H1 (cell line): ENCODE measurements at regions not wholly inside any gene's neighbourhood (a gene's known extent, or its start where the extent isn't known, plus 50 kb on each side); places are given as distances from the start of the nearest gene placed in this dataset.

ENCODE experiments used
- CTCF ChIA-PET: fragments of 300-600 bp; sonication (Branson Sonifier 250); formaldehyde crosslinking; loops from one replicate; lab custom pipeline; 2021; ENCODE audit not compliant: partially characterized antibody; lab: Charles Lee
- POLR2A ChIA-PET: fragments of 300-600 bp; sonication (Branson Sonifier 250); formaldehyde crosslinking; loops from one replicate; lab custom pipeline; 2021; ENCODE audit warnings: inconsistent platforms; ENCODE audit not compliant: partially characterized antibody; lab: Charles Lee
- DNase-seq, 2 experiments: peaks; one replicate each; pipeline versions ENCODE4 v3.0.0 to v3.0.0-alpha.2; 2010 to 2022; ENCODE audit warnings: low spot score in 2 of 2, low read depth in 1 of 2, mixed read lengths in 1 of 2
- FAIRE-seq: peaks from 2 replicates; lab custom pipeline; 2011; peaks lifted over from hg19 to GRCh38; lab: Jason Lieb, UNC
- H2AFZ ChIP-seq: 2 replicates; pipeline ENCODE4 v1.8.1; 2012; ENCODE audit warnings: low read length, inconsistent platforms
- H2AK5ac ChIP-seq: 2 replicates; pipeline ENCODE4 v1.6.1; 2013; ENCODE audit warnings: low read depth, low read length
- H2BK120ac ChIP-seq: replicated peaks from 2 replicates; pipeline ENCODE3; 2013; ENCODE audit warnings: low read depth, low read length, inconsistent platforms
- H2BK12ac ChIP-seq: 2 replicates; pipeline ENCODE4 v1.6.1; 2013; ENCODE audit warnings: low read depth, low read length
- H2BK15ac ChIP-seq: 2 replicates; pipeline ENCODE4 v1.6.1; 2013; ENCODE audit warnings: low read length
- H2BK20ac ChIP-seq: 2 replicates; pipeline ENCODE4 v1.6.1; 2013; ENCODE audit warnings: low read length
- H2BK5ac ChIP-seq: 2 replicates; pipeline ENCODE4 v1.6.1; 2013; ENCODE audit warnings: low read depth, low read length
- H3K14ac ChIP-seq: 2 replicates; pipeline ENCODE4 v1.6.1; 2013; ENCODE audit warnings: inconsistent platforms; ENCODE audit not compliant: insufficient read length
- H3K18ac ChIP-seq: 2 replicates; pipeline ENCODE4 v1.6.1; 2013; ENCODE audit warnings: low read length; ENCODE audit errors: extremely low read depth
- H3K23ac ChIP-seq: 2 replicates; pipeline ENCODE4 v1.6.1; 2013; ENCODE audit warnings: inconsistent platforms; ENCODE audit not compliant: insufficient read length
- H3K23me2 ChIP-seq: 2 replicates; pipeline ENCODE4 v1.6.1; 2013; ENCODE audit warnings: low read depth, low read length
- H3K27ac ChIP-seq: 2 replicates; pipeline ENCODE4 v1.6.1; 2011; ENCODE audit warnings: low read depth, low read length, inconsistent platforms
- H3K27me3 ChIP-seq, 4 experiments: replicated peaks in 1 of 4; 1 replicate in 1 of 4; 2 replicates in 3 of 4; pipeline versions ENCODE4 v1.6.1 to v1.8.1; 2011 to 2013; ENCODE audit warnings: low read length in 3 of 4, mild to moderate bottlenecking in 3 of 4, inconsistent platforms in 2 of 4, mixed read lengths in 2 of 4, moderate library complexity in 1 of 4; ENCODE audit not compliant: control insufficient read depth in 3 of 4, insufficient read depth in 3 of 4; ENCODE audit errors: extremely low read depth in 1 of 4
- H3K36me3 ChIP-seq, 4 experiments: 2 replicates each; pipeline versions ENCODE4 v1.6.1 to v1.8.1; 2011 to 2013; ENCODE audit warnings: mild to moderate bottlenecking in 4 of 4, low read length in 3 of 4, moderate library complexity in 2 of 4, control low read depth in 1 of 4, inconsistent platforms in 1 of 4; ENCODE audit not compliant: insufficient read depth in 4 of 4, control insufficient read depth in 2 of 4
- H3K4ac ChIP-seq: replicated peaks from 2 replicates; pipeline ENCODE3; 2013; ENCODE audit warnings: low read length, low read depth, mixed read lengths, inconsistent platforms; ENCODE audit not compliant: insufficient read length
- H3K4me1 ChIP-seq, 4 experiments: replicated peaks in 1 of 4; 1 replicate in 1 of 4; 2 replicates in 3 of 4; pipeline versions ENCODE4 v1.6.1 to v1.8.1; 2011 to 2013; ENCODE audit warnings: low read length in 3 of 4, inconsistent platforms in 2 of 4, mixed read lengths in 1 of 4; ENCODE audit not compliant: insufficient read depth in 4 of 4, control insufficient read depth in 3 of 4
- H3K4me2 ChIP-seq, 2 experiments: 2 replicates each; pipeline versions ENCODE4 v1.6.1 to v1.8.1; 2011 to 2013; ENCODE audit warnings: low read depth in 2 of 2, low read length in 2 of 2, control low read depth in 1 of 2, inconsistent platforms in 1 of 2, mild to moderate bottlenecking in 1 of 2; ENCODE audit not compliant: insufficient read depth in 1 of 2
- H3K4me3 ChIP-seq, 4 experiments: fragments of 200-600, 300-600 bp in 1 of 4; sonication (generic), shearing (Covaris generic), sonication (Bioruptor Twin) in 1 of 4; 2 replicates each; pipeline versions ENCODE4 v1.5.1 to v1.8.1; 2011 to 2016; ENCODE audit warnings: low read length in 4 of 4, low read depth in 3 of 4, control low read depth in 2 of 4, inconsistent platforms in 2 of 4, mild to moderate bottlenecking in 2 of 4, mixed read lengths in 1 of 4, moderate library complexity in 1 of 4; ENCODE audit not compliant: insufficient read depth in 2 of 4; ENCODE audit errors: extremely low read depth in 1 of 4
- H3K56ac ChIP-seq: replicated peaks from 2 replicates; pipeline ENCODE3; 2013; ENCODE audit warnings: low read depth, mild to moderate bottlenecking, mixed read lengths, low read length, inconsistent platforms; ENCODE audit not compliant: insufficient read length
- H3K79me1 ChIP-seq: 2 replicates; pipeline ENCODE4 v1.6.1; 2013; ENCODE audit warnings: low read depth, low read length, control low read depth
- H3K79me2 ChIP-seq, 2 experiments: 2 replicates each; pipeline versions ENCODE4 v1.6.1 to v1.8.1; 2012 to 2013; ENCODE audit warnings: low read length in 2 of 2, mild to moderate bottlenecking in 2 of 2, inconsistent platforms in 1 of 2; ENCODE audit not compliant: insufficient read depth in 2 of 2, control insufficient read depth in 1 of 2
- H3K9ac ChIP-seq, 4 experiments: replicated peaks in 1 of 4; 1 replicate in 1 of 4; 2 replicates in 3 of 4; pipeline versions ENCODE4 v1.6.1 to v1.8.1; 2011 to 2013; ENCODE audit warnings: low read depth in 3 of 4, low read length in 3 of 4, control low read depth in 2 of 4, mild to moderate bottlenecking in 2 of 4, moderate library complexity in 2 of 4, inconsistent platforms in 1 of 4; ENCODE audit errors: extremely low read depth in 1 of 4
- H3K9me3 ChIP-seq, 2 experiments: 2 replicates each; pipeline versions ENCODE4 v1.6.1 to v1.8.1; 2012 to 2013; ENCODE audit warnings: mild to moderate bottlenecking in 2 of 2, moderate library complexity in 2 of 2, control low read depth in 1 of 2, inconsistent platforms in 1 of 2, low read depth in 1 of 2, low read length in 1 of 2, mixed read lengths in 1 of 2; ENCODE audit not compliant: insufficient read depth in 2 of 2
- H4K20me1 ChIP-seq, 2 experiments: replicated peaks in 1 of 2; 2 replicates each; pipeline versions ENCODE3 to v1.8.1; 2011 to 2013; ENCODE audit warnings: inconsistent platforms in 2 of 2, low read length in 2 of 2, mild to moderate bottlenecking in 1 of 2; ENCODE audit not compliant: insufficient read depth in 2 of 2, control insufficient read depth in 1 of 2
- H4K5ac ChIP-seq: 2 replicates; pipeline ENCODE4 v1.6.1; 2013; ENCODE audit warnings: low read length, low read depth, mixed read lengths, inconsistent platforms; ENCODE audit not compliant: insufficient read length
- H4K8ac ChIP-seq: 2 replicates; pipeline ENCODE4 v1.8.0; 2013; ENCODE audit warnings: mild to moderate bottlenecking, moderate library complexity, low read length, inconsistent platforms; ENCODE audit not compliant: insufficient read depth; ENCODE audit errors: extremely low read depth
- H4K91ac ChIP-seq: replicated peaks from 2 replicates; pipeline ENCODE3; 2013; ENCODE audit warnings: low read length, mixed read lengths, inconsistent platforms; ENCODE audit not compliant: insufficient read length
- ATF3 ChIP-seq: IDR thresholded peaks from 2 replicates; pipeline ENCODE4 v1.6.1; 2011; ENCODE audit warnings: low read depth, mild to moderate bottlenecking, low read length; ENCODE audit not compliant: insufficient read depth
- CHD2 ChIP-seq: IDR thresholded peaks from 2 replicates; pipeline ENCODE4 v1.6.1; 2012; ENCODE audit warnings: low read length, improper control_type of control experiment
- EGR1 ChIP-seq: IDR thresholded peaks from 2 replicates; pipeline ENCODE4 v1.6.1; 2011; ENCODE audit warnings: low read depth, low read length, borderline replicate concordance
- JUND ChIP-seq: IDR thresholded peaks from 2 replicates; pipeline ENCODE4 v1.6.1; 2011; ENCODE audit warnings: mild to moderate bottlenecking, improper control_type of control experiment, low read length
- KDM5A ChIP-seq: fragments of 200-600 bp; IDR thresholded peaks from 2 replicates; pipeline ENCODE4 v1.7.1; 2012; ENCODE audit warnings: mild to moderate bottlenecking, low read length, inconsistent platforms, mixed read lengths
- MAX ChIP-seq: IDR thresholded peaks from 2 replicates; pipeline ENCODE4 v1.6.1; 2012; ENCODE audit warnings: inconsistent platforms
- SIX5 ChIP-seq: IDR thresholded peaks from 2 replicates; pipeline ENCODE4 v1.6.1; 2011; ENCODE audit warnings: mild to moderate bottlenecking, low read depth, low read length
- TEAD4 ChIP-seq: IDR thresholded peaks from 2 replicates; pipeline ENCODE4 v1.6.1; 2012; ENCODE audit warnings: low read depth, low read length, inconsistent platforms, mixed read lengths
- YY1 ChIP-seq: IDR thresholded peaks from 2 replicates; pipeline ENCODE4 v1.6.1; 2011; ENCODE audit warnings: low read depth, mild to moderate bottlenecking, low read length
- ZNF274 ChIP-seq: IDR thresholded peaks from 2 replicates; pipeline ENCODE4 v1.7.0; 2012; ENCODE audit warnings: low read length, borderline replicate concordance; ENCODE audit errors: extremely low read depth
- WGBS, 2 experiments: shearing (Covaris generic) in 1 of 2; methylation state at CpG; one replicate each; pipeline versions ENCODE4 v1.1.6 to v1.1.7; 2013 to 2015; ENCODE audit warnings: low lambda C conversion rate in 2 of 2, mixed read lengths in 2 of 2, inconsistent platforms in 1 of 2, low coverage in 1 of 2, missing lambda C conversion rate in 1 of 2; ENCODE audit not compliant: insufficient replicate concordance in 2 of 2, insufficient coverage in 1 of 2, insufficient read length in 1 of 2; ENCODE audit errors: extremely low coverage in 1 of 2, missing lambda C conversion rate in 1 of 2; 5-methylcytosine and 5-hydroxymethylcytosine counted together

GRCh38 chr2:45281311-45281710 lies 272.1 kb upstream of the SIX2 start (continued):
- no peak for TF ChIP-seq YY1

GRCh38 chr2:45280794-45281193 lies 271.5 kb upstream of the SIX2 start:
- no peak overlapping the region for H2BK15ac ChIP-seq
- no peak for FAIRE-seq
- no peak for TF ChIP-seq CHD2
- no peak for TF ChIP-seq SIX5
- no peak for TF ChIP-seq EGR1
- no peak for TF ChIP-seq KDM5A
- TF ChIP-seq JUND, result no peak
- no peak for TF ChIP-seq ATF3
- no peak for TF ChIP-seq MAX
- no peak for TF ChIP-seq ZNF274
- TF ChIP-seq TEAD4, result no peak

More at GRCh38 chr2:45280794-45281193, 271.5 kb upstream of the SIX2 start:
- H3K36me3 ChIP-seq, result no peaks in the 10 kb centered on the region
- H3K79me1 ChIP-seq, result no peaks in the 10 kb centered on the region
- no peak overlapping the region for H3K4me3 ChIP-seq
- H2AK5ac ChIP-seq, result no peak overlapping the region
- no peak overlapping the region for H3K14ac ChIP-seq
- H4K20me1 ChIP-seq, result no peaks in the 10 kb centered on the region
- H3K23me2 ChIP-seq, result no peaks in the 10 kb centered on the region
- H4K91ac ChIP-seq, result no peak overlapping the region
- no peak overlapping the region for H3K23ac ChIP-seq
- no peak overlapping the region for H2BK20ac ChIP-seq
- H3K79me2 ChIP-seq, result no peaks in the 10 kb centered on the region
- POLR2A ChIA-PET, result no interaction called here
- no peak overlapping the region for H4K5ac ChIP-seq
- CTCF ChIA-PET, result no interaction called here
- no peak overlapping the region for H2BK5ac ChIP-seq
- no peak overlapping the region for H3K4ac ChIP-seq
- no peak overlapping the region for H2BK12ac ChIP-seq
- no peak overlapping the region for H3K27ac ChIP-seq
- no peak overlapping the region for H2AFZ ChIP-seq
- no peak overlapping the region for H3K4me2 ChIP-seq
- H3K56ac ChIP-seq, result no peak overlapping the region
- H3K18ac ChIP-seq, result no peak overlapping the region
- no peak for DNase-seq
- no peaks in the 10 kb centered on the region for H3K27me3 ChIP-seq
- H3K9ac ChIP-seq, result no peak overlapping the region
- no peak overlapping the region for H4K8ac ChIP-seq
- WGBS, 2 experiments, result 94% methylated on average over 18 of the region's 18 CpGs; no CpG with 5 or more reads in 1 of the 2 experiments
- peaks cover 0 to 3% (median under 1%) of the 10 kb centered on the region in 4 experiments; a peak in 2 of 7 replicates for H3K4me1 ChIP-seq
- H2BK120ac ChIP-seq, result no peak overlapping the region
- no peaks in the 10 kb centered on the region for H3K9me3 ChIP-seq
